HL-60 (cell line): ENCODE measurements at regions not wholly inside any gene's neighbourhood (a gene's known extent, or its start where the extent isn't known, plus 50 kb on each side); places are given as distances from the start of the nearest gene placed in this dataset.

Experiments used
- DNase-seq, 2 experiments: peaks; one replicate each; pipeline ENCODE4 v3.0.0-alpha.2; 2010 to 2020; ENCODE audit warnings: low read depth in 1 of 2, low spot score in 1 of 2
- H3K27ac ChIP-seq: fragments of 250-450 bp; sonication (Bioruptor Pico); replicated peaks from 2 replicates; pipeline ENCODE4 v1.5.1; 2020; ENCODE audit warnings: mild to moderate bottlenecking, moderate library complexity
- H3K27me3 ChIP-seq: fragments of 250-450 bp; sonication (Bioruptor Pico); 2 replicates; pipeline ENCODE4 v1.5.1; 2021; ENCODE audit warnings: mild to moderate bottlenecking, moderate library complexity; ENCODE audit not compliant: insufficient read depth, poor library complexity, severe bottlenecking
- H3K4me3 ChIP-seq: replicated peaks from 2 replicates; pipeline ENCODE4 v1.5.1; 2011; ENCODE audit warnings: mild to moderate bottlenecking, control low read depth, low read length; ENCODE audit not compliant: insufficient read depth
- GABPA ChIP-seq: IDR thresholded peaks from 2 replicates; pipeline ENCODE4 v1.6.1; 2012; ENCODE audit warnings: low read depth
- POLR2AphosphoS5 ChIP-seq: IDR thresholded peaks from 2 replicates; pipeline ENCODE4 v1.6.1; 2012; ENCODE audit warnings: low read depth
- SPI1 ChIP-seq: IDR thresholded peaks from 2 replicates; pipeline ENCODE4 v1.6.1; 2012; ENCODE audit warnings: low read depth, mild to moderate bottlenecking, borderline replicate concordance
- TF ChIP-seq, protein P1 (sequence below): IDR thresholded peaks from one replicate; pipeline ENCODE4 v1.5.1; 2011; ENCODE audit warnings: low read length, control low read depth, inconsistent platforms; ENCODE audit not compliant: insufficient read depth
- TF ChIP-seq, protein P2 (sequence below): IDR thresholded peaks from 2 replicates; pipeline ENCODE4 v1.6.1; 2012; ENCODE audit warnings: low read depth; ENCODE audit not compliant: insufficient replicate concordance

DNA sequence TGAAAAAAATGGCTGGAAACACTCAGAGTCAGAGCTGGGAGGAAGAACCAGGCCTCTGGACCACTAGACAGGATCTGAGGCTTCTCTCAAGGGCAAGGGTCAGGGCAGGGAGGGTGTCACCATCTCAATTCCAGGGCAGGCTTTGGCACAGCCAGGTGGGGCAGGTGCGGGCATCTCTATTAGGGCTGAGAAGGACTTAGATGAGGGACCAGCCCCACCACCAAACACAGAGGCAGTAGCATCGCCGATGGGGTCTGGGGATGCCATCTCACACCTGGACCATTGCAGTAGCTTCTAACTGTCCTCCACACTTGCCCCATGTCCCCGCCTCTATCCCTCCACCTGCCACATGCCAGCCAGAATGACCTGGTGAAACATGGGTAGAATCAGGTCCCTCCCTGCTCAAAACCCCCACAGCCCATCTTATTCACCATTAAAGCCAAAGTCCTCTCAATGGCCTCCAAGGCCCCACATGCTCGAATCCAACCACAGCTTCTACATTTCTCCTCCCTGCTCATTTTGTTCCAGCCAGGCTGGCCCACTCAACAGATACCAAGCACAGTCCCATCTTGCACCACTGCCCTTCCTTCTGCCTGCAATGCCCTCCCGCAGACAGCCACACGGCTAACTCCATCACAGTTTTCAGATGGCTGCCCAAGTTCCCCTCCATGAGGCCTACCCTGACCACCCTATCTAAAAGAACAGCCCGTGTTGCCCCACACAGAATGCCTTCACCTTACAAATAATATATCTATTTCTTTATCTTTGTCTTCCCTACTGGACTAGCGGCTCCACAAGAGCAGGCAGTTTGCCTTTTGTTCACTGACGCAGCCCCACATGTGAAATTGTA is 177.4 kb downstream of the SMAD2 start:
- peaks cover 6% of the 10 kb centered on the region for H3K27me3 ChIP-seq
- no peak for TF ChIP-seq POLR2AphosphoS5
- TF ChIP-seq, protein P1, sequence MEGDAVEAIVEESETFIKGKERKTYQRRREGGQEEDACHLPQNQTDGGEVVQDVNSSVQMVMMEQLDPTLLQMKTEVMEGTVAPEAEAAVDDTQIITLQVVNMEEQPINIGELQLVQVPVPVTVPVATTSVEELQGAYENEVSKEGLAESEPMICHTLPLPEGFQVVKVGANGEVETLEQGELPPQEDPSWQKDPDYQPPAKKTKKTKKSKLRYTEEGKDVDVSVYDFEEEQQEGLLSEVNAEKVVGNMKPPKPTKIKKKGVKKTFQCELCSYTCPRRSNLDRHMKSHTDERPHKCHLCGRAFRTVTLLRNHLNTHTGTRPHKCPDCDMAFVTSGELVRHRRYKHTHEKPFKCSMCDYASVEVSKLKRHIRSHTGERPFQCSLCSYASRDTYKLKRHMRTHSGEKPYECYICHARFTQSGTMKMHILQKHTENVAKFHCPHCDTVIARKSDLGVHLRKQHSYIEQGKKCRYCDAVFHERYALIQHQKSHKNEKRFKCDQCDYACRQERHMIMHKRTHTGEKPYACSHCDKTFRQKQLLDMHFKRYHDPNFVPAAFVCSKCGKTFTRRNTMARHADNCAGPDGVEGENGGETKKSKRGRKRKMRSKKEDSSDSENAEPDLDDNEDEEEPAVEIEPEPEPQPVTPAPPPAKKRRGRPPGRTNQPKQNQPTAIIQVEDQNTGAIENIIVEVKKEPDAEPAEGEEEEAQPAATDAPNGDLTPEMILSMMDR = no peak
- TF ChIP-seq, protein P2, sequence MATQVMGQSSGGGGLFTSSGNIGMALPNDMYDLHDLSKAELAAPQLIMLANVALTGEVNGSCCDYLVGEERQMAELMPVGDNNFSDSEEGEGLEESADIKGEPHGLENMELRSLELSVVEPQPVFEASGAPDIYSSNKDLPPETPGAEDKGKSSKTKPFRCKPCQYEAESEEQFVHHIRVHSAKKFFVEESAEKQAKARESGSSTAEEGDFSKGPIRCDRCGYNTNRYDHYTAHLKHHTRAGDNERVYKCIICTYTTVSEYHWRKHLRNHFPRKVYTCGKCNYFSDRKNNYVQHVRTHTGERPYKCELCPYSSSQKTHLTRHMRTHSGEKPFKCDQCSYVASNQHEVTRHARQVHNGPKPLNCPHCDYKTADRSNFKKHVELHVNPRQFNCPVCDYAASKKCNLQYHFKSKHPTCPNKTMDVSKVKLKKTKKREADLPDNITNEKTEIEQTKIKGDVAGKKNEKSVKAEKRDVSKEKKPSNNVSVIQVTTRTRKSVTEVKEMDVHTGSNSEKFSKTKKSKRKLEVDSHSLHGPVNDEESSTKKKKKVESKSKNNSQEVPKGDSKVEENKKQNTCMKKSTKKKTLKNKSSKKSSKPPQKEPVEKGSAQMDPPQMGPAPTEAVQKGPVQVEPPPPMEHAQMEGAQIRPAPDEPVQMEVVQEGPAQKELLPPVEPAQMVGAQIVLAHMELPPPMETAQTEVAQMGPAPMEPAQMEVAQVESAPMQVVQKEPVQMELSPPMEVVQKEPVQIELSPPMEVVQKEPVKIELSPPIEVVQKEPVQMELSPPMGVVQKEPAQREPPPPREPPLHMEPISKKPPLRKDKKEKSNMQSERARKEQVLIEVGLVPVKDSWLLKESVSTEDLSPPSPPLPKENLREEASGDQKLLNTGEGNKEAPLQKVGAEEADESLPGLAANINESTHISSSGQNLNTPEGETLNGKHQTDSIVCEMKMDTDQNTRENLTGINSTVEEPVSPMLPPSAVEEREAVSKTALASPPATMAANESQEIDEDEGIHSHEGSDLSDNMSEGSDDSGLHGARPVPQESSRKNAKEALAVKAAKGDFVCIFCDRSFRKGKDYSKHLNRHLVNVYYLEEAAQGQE = no peak
- TF ChIP-seq GABPA = no peak
- TF ChIP-seq SPI1 = no peak
- DNase-seq = no peak
- H3K27ac ChIP-seq = no peak overlapping the region
- no peak overlapping the region for H3K4me3 ChIP-seq

DNA sequence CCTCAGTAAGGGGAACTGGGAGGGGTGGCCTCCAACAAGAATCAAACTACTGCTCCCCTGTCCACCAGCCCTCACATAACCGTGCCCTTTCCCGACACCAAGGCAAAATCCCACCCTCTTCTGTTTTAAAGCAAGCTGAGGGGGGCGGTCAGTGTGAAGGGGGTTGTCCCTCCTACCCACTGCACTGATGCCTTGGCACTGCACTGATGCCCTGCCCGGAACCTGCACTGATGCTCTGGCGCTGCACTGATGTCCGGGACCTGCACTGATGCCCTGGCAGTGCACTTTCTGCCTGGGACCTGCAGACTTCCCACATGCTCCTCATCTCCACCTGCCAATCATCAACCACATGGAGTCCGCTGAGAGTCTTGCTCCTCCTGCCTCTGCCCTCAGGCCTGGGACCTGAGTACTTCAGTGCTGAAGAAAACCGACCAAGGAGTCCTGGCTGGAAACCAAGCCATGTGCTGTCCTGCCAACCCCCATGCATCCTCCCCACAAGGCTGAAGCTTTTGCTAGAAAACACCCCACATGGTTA is 179.5 kb downstream of the SMAD2 start:
- Histone ChIP-seq H3K27me3 (peaks cover 8% of the 10 kb centered on the region), H3K4me3 (no peak overlapping the region), H3K27ac (no peak overlapping the region)
- DNase-seq = no peak
- TF ChIP-seq, protein P1 = no peak
- TF ChIP-seq, protein P2 = no peak
- no peak for TF ChIP-seq SPI1
- TF ChIP-seq GABPA = no peak
- TF ChIP-seq POLR2AphosphoS5 = no peak

DNA sequence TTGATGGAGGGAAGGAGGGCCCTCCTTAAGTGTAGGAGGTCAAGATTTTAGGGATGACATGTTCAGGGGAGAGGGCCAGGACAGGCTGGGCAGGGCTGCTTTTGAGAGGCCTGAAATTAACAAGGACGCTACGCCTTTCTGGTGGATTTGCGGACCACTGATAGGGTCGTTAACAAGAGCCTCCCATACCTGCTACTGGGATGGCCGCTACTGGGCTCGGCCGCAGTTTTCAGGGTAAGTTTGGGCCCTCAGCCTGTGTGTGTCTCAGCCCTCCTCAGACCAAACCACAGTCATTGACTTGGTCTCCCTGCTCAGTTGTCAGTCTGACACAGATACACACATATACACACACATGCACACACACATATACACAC is 180.9 kb downstream of the SMAD2 start:
- TF ChIP-seq, protein P1 = no peak
- TF ChIP-seq, protein P2 = no peak
- TF ChIP-seq GABPA (no peak), SPI1 (no peak), POLR2AphosphoS5 (no peak)
- Histone ChIP-seq H3K27me3 (peaks cover 8% of the 10 kb centered on the region), H3K27ac (no peak overlapping the region), H3K4me3 (no peak overlapping the region)
- no peak for DNase-seq
